Prostate gland (tissue), 2 donors: ENCODE measurements at regions not wholly inside any gene's neighbourhood (a gene's known extent, or its start where the extent isn't known, plus 50 kb on each side); places are given as distances from the start of the nearest gene placed in this dataset.
A peak's percentile ranks its signal among the peaks of the same experiment; 100 is the strongest.

Experiments used
- DNase-seq: peaks from one replicate; pipeline ENCODE4 v3.0.0-alpha.2; 2019; ENCODE audit warnings: low spot score
- H3K27ac ChIP-seq, 2 donors: fragments of 200-600 bp; sonication (generic); 2 replicates each; pipeline ENCODE4 v1.5.1; 2017 to 2019
- H3K27me3 ChIP-seq: fragments of 200-600 bp; sonication (generic); replicated peaks from 2 replicates; pipeline ENCODE4 v1.5.1; 2019; ENCODE audit not compliant: insufficient read depth
- H3K36me3 ChIP-seq, 2 donors: fragments of 200-600 bp; sonication (generic); 1 replicate in 1 of 2; 2 replicates in 1 of 2; pipeline versions ENCODE4 v1.5.1 to v1.8.1; 2017 to 2019
- H3K4me1 ChIP-seq: fragments of 200-600 bp; sonication (generic); replicated peaks from 2 replicates; pipeline ENCODE4 v1.5.1; 2019
- H3K4me3 ChIP-seq, 2 donors: fragments of 200-600 bp; sonication (generic); 2 replicates each; pipeline ENCODE4 v1.5.1; 2017 to 2019
- H3K9me3 ChIP-seq: fragments of 200-600 bp; sonication (generic); 2 replicates; pipeline ENCODE4 v1.5.1; 2017
- POLR2A ChIP-seq: fragments of 450-650 bp; IDR thresholded peaks from one replicate; pipeline ENCODE4 v1.6.1; 2016; ENCODE audit warnings: antibody characterized with exemption, mild to moderate bottlenecking
- POLR2AphosphoS5 ChIP-seq: sonication (generic); formaldehyde crosslinking; IDR thresholded peaks from one replicate; pipeline ENCODE4 v1.6.1; 2017; ENCODE audit warnings: antibody characterized with exemption
- WGBS: methylation state at CpG from one replicate; pipeline ENCODE4 v1.1.5; 2018; 5-methylcytosine and 5-hydroxymethylcytosine counted together
- intact Hi-C: fragments of 100-400 bp; cut with DNase I; formaldehyde crosslinking; loops from one replicate; pipeline ENCODE4 v1.14.2; 2022
- TF ChIP-seq, protein P1 (sequence below), 4 experiments: fragments of 200-600 bp in 2 of 4; fragments of 450-650 bp in 2 of 4; sonication (generic) in 2 of 4; IDR thresholded peaks; 1 replicate in 3 of 4; 2 replicates in 1 of 4; pipeline ENCODE4 v1.5.1; 2016 to 2019; ENCODE audit warnings: antibody characterized with exemption in 4 of 4, mild to moderate bottlenecking in 2 of 4, moderate library complexity in 2 of 4

DNA sequence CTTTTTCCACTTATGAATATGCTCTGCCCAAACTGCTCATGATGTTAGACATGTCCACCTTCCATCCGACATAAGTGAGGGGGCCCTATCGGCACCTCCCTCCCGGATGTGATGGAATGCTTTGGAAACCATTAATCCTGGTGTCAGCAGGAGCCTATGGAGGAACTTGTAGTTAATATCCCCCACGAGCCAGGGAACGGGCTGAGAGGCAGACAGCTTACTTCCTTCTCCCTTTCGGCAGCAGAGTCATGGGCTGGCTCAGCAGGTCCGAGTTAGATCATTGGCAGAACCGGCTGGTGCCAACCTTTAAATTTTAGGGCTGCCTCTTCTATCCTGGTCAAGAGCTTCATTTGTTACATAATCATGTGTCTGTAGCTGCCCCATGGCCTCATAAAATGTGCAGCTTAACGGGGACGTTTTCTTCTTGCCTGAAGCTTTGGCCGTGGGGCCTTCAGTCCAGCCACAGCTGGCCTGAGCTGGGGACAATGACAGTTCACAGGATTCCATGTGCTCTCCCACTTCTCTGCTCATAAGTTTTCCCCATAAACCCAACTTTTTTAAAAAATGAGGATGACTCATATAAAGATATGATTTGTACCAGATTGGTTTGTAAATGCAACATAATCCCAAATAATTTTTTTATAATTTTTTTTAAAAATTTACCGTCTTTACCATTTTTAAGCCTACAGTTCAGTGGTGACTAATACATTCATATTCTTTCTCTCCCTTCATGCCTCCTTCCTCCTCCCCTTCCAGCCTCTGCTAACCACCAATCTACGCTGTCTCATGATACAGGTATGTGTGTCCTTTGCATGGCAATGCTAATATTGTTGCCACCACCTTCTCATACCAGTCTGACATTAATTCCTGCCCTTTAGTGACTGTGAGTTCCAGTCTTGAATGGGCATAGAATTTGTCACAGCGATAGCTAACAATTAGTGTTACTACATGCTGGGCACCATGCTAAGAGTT is 62.2 kb upstream of the RGMA start:
- no peak for TF ChIP-seq POLR2A
- TF ChIP-seq POLR2AphosphoS5: no peak
- TF ChIP-seq, protein P1, sequence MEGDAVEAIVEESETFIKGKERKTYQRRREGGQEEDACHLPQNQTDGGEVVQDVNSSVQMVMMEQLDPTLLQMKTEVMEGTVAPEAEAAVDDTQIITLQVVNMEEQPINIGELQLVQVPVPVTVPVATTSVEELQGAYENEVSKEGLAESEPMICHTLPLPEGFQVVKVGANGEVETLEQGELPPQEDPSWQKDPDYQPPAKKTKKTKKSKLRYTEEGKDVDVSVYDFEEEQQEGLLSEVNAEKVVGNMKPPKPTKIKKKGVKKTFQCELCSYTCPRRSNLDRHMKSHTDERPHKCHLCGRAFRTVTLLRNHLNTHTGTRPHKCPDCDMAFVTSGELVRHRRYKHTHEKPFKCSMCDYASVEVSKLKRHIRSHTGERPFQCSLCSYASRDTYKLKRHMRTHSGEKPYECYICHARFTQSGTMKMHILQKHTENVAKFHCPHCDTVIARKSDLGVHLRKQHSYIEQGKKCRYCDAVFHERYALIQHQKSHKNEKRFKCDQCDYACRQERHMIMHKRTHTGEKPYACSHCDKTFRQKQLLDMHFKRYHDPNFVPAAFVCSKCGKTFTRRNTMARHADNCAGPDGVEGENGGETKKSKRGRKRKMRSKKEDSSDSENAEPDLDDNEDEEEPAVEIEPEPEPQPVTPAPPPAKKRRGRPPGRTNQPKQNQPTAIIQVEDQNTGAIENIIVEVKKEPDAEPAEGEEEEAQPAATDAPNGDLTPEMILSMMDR (IDR thresholded peaks at IDR 0.05): no peak
- Histone ChIP-seq H3K4me1 (peaks cover 3% of the 10 kb centered on the region), H3K36me3 (no peaks in the 10 kb centered on the region), H3K4me3 (no peak overlapping the region), H3K27me3 (no peaks in the 10 kb centered on the region), H3K27ac (no peak overlapping the region), H3K9me3 (no peaks in the 10 kb centered on the region)
- intact Hi-C loops: no loop called here
- no peak for DNase-seq
- 62% methylated on average over 14 of the region's 14 CpGs for WGBS

DNA sequence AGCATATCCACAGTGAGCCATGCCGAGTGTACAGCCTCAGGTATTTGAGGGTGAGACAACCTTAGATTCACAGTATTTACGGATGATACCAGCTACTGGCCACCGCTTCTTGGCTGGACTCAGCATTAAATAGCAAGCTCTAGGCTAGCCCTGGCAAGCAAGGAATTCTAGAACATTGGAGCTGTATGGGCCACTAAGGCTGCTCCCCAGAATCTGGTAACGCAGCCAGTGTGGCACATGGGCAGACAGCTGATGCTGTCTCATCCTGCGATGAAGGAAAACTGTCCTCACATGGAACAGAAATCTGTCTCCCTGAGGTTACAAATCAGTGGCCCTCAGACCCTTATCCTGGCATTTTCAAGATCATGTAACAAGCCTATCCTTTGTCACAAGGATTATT is 57.6 kb upstream of the RGMA start:
- intact Hi-C loops: no loop called here
- no peaks in the 10 kb centered on the region for H3K27me3 ChIP-seq
- H3K4me3 ChIP-seq: no peak overlapping the region
- TF ChIP-seq, protein P1 (IDR thresholded peaks at IDR 0.05): no peak
- TF ChIP-seq POLR2A: no peak
- no peak for TF ChIP-seq POLR2AphosphoS5
- no peak for DNase-seq
- H3K27ac ChIP-seq: no peak overlapping the region
- H3K9me3 ChIP-seq: no peaks in the 10 kb centered on the region
- no peaks in the 10 kb centered on the region for H3K36me3 ChIP-seq
- WGBS: 95% methylated on average over 5 of the region's 5 CpGs
- peaks cover 5% of the 10 kb centered on the region for H3K4me1 ChIP-seq

DNA sequence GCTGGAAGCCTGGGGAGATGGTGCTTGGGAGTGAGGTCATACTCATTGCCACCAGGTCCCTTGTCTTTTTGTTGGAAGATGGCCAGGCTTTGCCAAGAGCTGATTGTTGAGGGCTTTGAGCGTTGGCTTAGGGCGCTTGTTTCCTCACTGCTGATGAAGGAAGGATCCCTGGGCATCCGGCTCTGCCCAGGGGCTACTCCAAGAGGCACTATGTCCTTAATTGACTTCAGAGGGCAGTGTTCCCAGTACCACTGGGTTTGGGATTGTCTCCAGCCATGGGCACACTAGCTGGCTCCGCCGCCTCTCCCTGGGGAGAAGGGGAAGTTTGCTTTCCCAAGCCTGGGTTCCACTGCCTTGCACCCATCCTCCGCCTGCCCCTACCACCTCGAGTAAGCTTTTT is 57.2 kb upstream of the RGMA start:
- H3K27me3 ChIP-seq: no peaks in the 10 kb centered on the region
- DNase-seq: no peak
- WGBS: 75% methylated on average over 7 of the region's 7 CpGs
- peaks cover 5% of the 10 kb centered on the region for H3K4me1 ChIP-seq
- H3K4me3 ChIP-seq: no peak overlapping the region
- no peaks in the 10 kb centered on the region for H3K9me3 ChIP-seq
- TF ChIP-seq POLR2A (no peak), POLR2AphosphoS5 (no peak)
- TF ChIP-seq, protein P1 (IDR thresholded peaks at IDR 0.05): no peak
- intact Hi-C loops: no loop called here
- H3K27ac ChIP-seq: no peak overlapping the region
- no peaks in the 10 kb centered on the region for H3K36me3 ChIP-seq

DNA sequence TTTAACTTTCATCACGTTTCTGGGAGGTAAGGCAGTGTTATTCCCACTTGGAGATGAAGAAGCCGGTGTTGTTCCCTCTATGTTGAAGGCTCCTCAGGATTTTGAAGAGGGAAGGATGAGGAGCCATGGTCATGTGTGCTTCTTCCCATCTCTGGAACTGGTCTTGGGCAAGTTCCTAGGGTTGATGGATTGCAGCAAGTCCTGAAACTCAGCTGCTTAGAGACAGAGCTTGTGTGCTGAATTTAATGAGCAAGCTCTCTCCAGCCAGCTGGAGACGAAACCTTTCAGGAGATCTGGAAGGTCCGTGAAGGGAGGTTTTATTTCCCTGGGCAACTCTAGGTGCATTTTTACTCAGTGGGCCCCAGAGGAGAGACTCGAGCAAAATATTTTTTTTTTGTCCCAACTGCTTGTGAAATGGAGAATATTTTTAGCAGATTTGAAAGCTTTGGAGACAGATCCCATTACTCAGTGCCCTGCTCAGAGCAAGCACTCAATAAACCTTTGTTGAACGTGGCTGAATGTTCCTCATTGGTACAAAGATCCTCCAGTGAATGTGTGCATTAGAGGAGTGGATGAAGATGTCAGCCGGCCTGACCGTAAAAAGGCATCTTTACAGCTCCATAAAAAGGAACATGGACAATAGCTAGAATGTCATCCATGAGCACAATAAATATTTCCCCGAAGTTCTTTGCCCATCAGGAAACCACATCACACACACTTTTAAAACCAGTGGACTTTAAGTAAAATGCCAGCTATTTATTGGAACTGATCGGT is 55.6 kb upstream of the RGMA start:
- no peaks in the 10 kb centered on the region for H3K9me3 ChIP-seq
- H3K4me3 ChIP-seq: no peak overlapping the region
- H3K27me3 ChIP-seq: no peaks in the 10 kb centered on the region
- no peak overlapping the region for H3K27ac ChIP-seq
- intact Hi-C loops: no loop called here
- TF ChIP-seq POLR2AphosphoS5: peak; percentile 86
- TF ChIP-seq, protein P1 (IDR thresholded peaks at IDR 0.05): no peak
- no peak for TF ChIP-seq POLR2A
- H3K36me3 ChIP-seq: no peaks in the 10 kb centered on the region
- DNase-seq: peak; percentile 65
- H3K4me1 ChIP-seq: peaks cover 5% of the 10 kb centered on the region
- 22% methylated on average over 10 of the region's 10 CpGs for WGBS
